SK-N-SH (cell line): ENCODE measurements at regions not wholly inside any gene's neighbourhood (a gene's known extent, or its start where the extent isn't known, plus 50 kb on each side); places are given as distances from the start of the nearest gene placed in this dataset.

Source experiments
- EP300 ChIP-seq, 2 experiments: IDR thresholded peaks; 2 replicates each; pipeline versions ENCODE4 v1.4.0 to v1.6.1; 2012; ENCODE audit warnings: borderline replicate concordance in 1 of 2, low read depth in 1 of 2, low read length in 1 of 2
- EZH2phosphoT487 ChIP-seq: fragments of 200-600 bp; sonication (generic); IDR thresholded peaks from 2 replicates; pipeline ENCODE4 v1.6.1; 2017; ENCODE audit warnings: low read depth, mixed run types, mild to moderate bottlenecking, antibody characterized with exemption, moderate library complexity, borderline replicate concordance
- GABPA ChIP-seq: IDR thresholded peaks from 2 replicates; pipeline ENCODE4 v1.4.0; 2012; ENCODE audit warnings: low read depth, mild to moderate bottlenecking
- IRF3 ChIP-seq: fragments of 150-350 bp; IDR thresholded peaks from 2 replicates; pipeline ENCODE4 v1.6.1; 2016; ENCODE audit warnings: mild to moderate bottlenecking, low read depth, low read length
- MXI1 ChIP-seq: IDR thresholded peaks from 2 replicates; pipeline ENCODE4 v1.6.1; 2012; ENCODE audit warnings: mild to moderate bottlenecking, low read depth, low read length, improper control_type of control experiment
- PBX3 ChIP-seq: IDR thresholded peaks from 2 replicates; pipeline ENCODE4; 2012
- POLR2AphosphoS5 ChIP-seq: IDR thresholded peaks from 2 replicates; pipeline ENCODE4 v1.6.1; 2012; ENCODE audit warnings: low read depth, low read length
- RCOR1 ChIP-seq: fragments of 150-350 bp; IDR thresholded peaks from 2 replicates; pipeline ENCODE4 v1.6.1; 2017; ENCODE audit warnings: antibody characterized with exemption, low read length
- RXRA ChIP-seq: IDR thresholded peaks from 2 replicates; pipeline ENCODE4 v1.4.0; 2012; ENCODE audit warnings: low read depth, mild to moderate bottlenecking, borderline replicate concordance
- SIN3A ChIP-seq: IDR thresholded peaks from 2 replicates; pipeline ENCODE4 v1.6.1; 2012; ENCODE audit warnings: low read depth, mild to moderate bottlenecking, low read length, moderate library complexity, borderline replicate concordance
- USF2 ChIP-seq: fragments of 150-350 bp; IDR thresholded peaks from 2 replicates; pipeline ENCODE4 v1.6.1; 2017; ENCODE audit warnings: antibody characterized with exemption, low read length, low read depth, borderline replicate concordance
- YY1 ChIP-seq: IDR thresholded peaks from 2 replicates; pipeline ENCODE4 v1.4.0; 2012; ENCODE audit warnings: low read depth, mild to moderate bottlenecking
- TF ChIP-seq, protein P1 (sequence below): fragments of 200-600 bp; sonication (generic); IDR thresholded peaks from 2 replicates; pipeline ENCODE4 v1.6.1; 2017; ENCODE audit warnings: antibody characterized with exemption, mild to moderate bottlenecking, moderate library complexity
- TF ChIP-seq, protein P2 (sequence below): IDR thresholded peaks from 2 replicates; pipeline ENCODE4 v1.6.1; 2012; ENCODE audit warnings: mild to moderate bottlenecking, low read depth, low read length, moderate library complexity

- no peak for TF ChIP-seq RXRA
- TF ChIP-seq, protein P1, sequence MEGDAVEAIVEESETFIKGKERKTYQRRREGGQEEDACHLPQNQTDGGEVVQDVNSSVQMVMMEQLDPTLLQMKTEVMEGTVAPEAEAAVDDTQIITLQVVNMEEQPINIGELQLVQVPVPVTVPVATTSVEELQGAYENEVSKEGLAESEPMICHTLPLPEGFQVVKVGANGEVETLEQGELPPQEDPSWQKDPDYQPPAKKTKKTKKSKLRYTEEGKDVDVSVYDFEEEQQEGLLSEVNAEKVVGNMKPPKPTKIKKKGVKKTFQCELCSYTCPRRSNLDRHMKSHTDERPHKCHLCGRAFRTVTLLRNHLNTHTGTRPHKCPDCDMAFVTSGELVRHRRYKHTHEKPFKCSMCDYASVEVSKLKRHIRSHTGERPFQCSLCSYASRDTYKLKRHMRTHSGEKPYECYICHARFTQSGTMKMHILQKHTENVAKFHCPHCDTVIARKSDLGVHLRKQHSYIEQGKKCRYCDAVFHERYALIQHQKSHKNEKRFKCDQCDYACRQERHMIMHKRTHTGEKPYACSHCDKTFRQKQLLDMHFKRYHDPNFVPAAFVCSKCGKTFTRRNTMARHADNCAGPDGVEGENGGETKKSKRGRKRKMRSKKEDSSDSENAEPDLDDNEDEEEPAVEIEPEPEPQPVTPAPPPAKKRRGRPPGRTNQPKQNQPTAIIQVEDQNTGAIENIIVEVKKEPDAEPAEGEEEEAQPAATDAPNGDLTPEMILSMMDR, result no peak
- TF ChIP-seq, protein P2, sequence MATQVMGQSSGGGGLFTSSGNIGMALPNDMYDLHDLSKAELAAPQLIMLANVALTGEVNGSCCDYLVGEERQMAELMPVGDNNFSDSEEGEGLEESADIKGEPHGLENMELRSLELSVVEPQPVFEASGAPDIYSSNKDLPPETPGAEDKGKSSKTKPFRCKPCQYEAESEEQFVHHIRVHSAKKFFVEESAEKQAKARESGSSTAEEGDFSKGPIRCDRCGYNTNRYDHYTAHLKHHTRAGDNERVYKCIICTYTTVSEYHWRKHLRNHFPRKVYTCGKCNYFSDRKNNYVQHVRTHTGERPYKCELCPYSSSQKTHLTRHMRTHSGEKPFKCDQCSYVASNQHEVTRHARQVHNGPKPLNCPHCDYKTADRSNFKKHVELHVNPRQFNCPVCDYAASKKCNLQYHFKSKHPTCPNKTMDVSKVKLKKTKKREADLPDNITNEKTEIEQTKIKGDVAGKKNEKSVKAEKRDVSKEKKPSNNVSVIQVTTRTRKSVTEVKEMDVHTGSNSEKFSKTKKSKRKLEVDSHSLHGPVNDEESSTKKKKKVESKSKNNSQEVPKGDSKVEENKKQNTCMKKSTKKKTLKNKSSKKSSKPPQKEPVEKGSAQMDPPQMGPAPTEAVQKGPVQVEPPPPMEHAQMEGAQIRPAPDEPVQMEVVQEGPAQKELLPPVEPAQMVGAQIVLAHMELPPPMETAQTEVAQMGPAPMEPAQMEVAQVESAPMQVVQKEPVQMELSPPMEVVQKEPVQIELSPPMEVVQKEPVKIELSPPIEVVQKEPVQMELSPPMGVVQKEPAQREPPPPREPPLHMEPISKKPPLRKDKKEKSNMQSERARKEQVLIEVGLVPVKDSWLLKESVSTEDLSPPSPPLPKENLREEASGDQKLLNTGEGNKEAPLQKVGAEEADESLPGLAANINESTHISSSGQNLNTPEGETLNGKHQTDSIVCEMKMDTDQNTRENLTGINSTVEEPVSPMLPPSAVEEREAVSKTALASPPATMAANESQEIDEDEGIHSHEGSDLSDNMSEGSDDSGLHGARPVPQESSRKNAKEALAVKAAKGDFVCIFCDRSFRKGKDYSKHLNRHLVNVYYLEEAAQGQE, result no peak
- TF ChIP-seq EZH2phosphoT487, result no peak
- no peak for TF ChIP-seq GABPA
- TF ChIP-seq IRF3, result no peak
- TF ChIP-seq POLR2AphosphoS5, result no peak
- no peak for TF ChIP-seq YY1
- TF ChIP-seq MXI1, result no peak
- no peak for TF ChIP-seq RCOR1
- no peak for TF ChIP-seq SIN3A
- no peak for TF ChIP-seq PBX3
- TF ChIP-seq USF2, result no peak
- TF ChIP-seq EP300 (IDR thresholded peaks at IDR 0.05; ENCODE audit: borderline replicate concordance in 1 of 2, low read depth in 1 of 2, low read length in 1 of 2), result no peak
These were observed 172.9 kb upstream of the RAD23B start for GRCh38 chr9:107110153-107110552.
